ENCODE measurements at regions not wholly inside any gene's neighbourhood (a gene's known extent, or its start where the extent isn't known, plus 50 kb on each side); places are given as distances from the start of the nearest gene placed in this dataset.

GRCh38 chr18:51712821-51713220, 515.3 kb upstream of the MEX3C start:
- Histone ChIP-seq H3T11ph (ENCODE audit: low read length) (no peak overlapping the region), H3K4ac (ENCODE audit: low read depth, low read length) (no peak overlapping the region), H2BK15ac (ENCODE audit: low read depth, low read length) (no peak overlapping the region), H2AK5ac (ENCODE audit: insufficient read length, low read length) (no peak overlapping the region), H2AFZ (ENCODE audit: low read length) (no peak overlapping the region), H4K5ac (ENCODE audit: insufficient read length, low read depth, low read length) (no peak overlapping the region), H3K9ac (ENCODE audit: extremely low read depth, insufficient read length, low read length) (no peak overlapping the region), H4K20me1 (ENCODE audit: control insufficient read depth, insufficient read depth, insufficient read length) (no peaks in the 10 kb centered on the region), H3K56ac (ENCODE audit: insufficient read length, low read depth, low read length) (no peak overlapping the region), H3K14ac (ENCODE audit: insufficient read depth, low read length) (no peak overlapping the region), H4K91ac (ENCODE audit: insufficient read length, low read depth, low read length) (no peak overlapping the region), H3K9me3 (ENCODE audit: control insufficient read depth, low read depth, low read length) (no peaks in the 10 kb centered on the region), H3K79me2 (ENCODE audit: insufficient read depth, low read length) (no peaks in the 10 kb centered on the region), H3K4me1 (ENCODE audit: insufficient read depth, low read length) (0 out of 2 replicates have a peak, but pooled peaks cover 1% of the 10 kb centered on the region), H2BK12ac (ENCODE audit: insufficient read length, low read depth, low read length) (no peak overlapping the region), H3K18ac (ENCODE audit: insufficient read length, low read depth, low read length) (no peak overlapping the region), H3K4me2 (ENCODE audit: insufficient read depth, insufficient read length, low read length) (no peak overlapping the region), H2BK20ac (ENCODE audit: low read depth, low read length, poor library complexity, severe bottlenecking) (no peak overlapping the region), H3K23ac (ENCODE audit: insufficient read length, low read depth, low read length) (no peak overlapping the region), H3K23me2 (ENCODE audit: insufficient read length, low read depth, low read length, poor library complexity, severe bottlenecking) (no peaks in the 10 kb centered on the region), H3K27me3 (ENCODE audit: insufficient read depth, low read length) (no peaks in the 10 kb centered on the region), H2BK120ac (ENCODE audit: low read depth, low read length, poor library complexity, severe bottlenecking) (no peak overlapping the region), H4K8ac (replicated peaks; ENCODE audit: insufficient read length, low read depth, low read length) (no peak overlapping the region), H3K79me1 (ENCODE audit: insufficient read depth, low read depth, low read length, poor library complexity, severe bottlenecking) (no peaks in the 10 kb centered on the region), H3K27ac (ENCODE audit: insufficient read length, low read depth, low read length) (no peak overlapping the region), H2BK5ac (ENCODE audit: insufficient read length, low read length) (no peak overlapping the region)
- H3K4me3 Mint-ChIP-seq, result no peak overlapping the region
- peaks cover 16 to 26% of the 10 kb centered on the region in 2 experiments for H3K9me3 Mint-ChIP-seq
- peaks cover 26% of the 10 kb centered on the region in 2 experiments for H3K4me1 Mint-ChIP-seq
- H3K27ac Mint-ChIP-seq, result peak overlapping the region in 1 of 3 experiments; percentile 34; a peak in 1 of 7 replicates
- H3K36me3 Mint-ChIP-seq (ENCODE audit: insufficient read depth in 1 of 3, low read depth in 3 of 3), result peaks cover 11 to 21% (median 13%) of the 10 kb centered on the region in 3 experiments; a peak in 6 of 7 replicates
- no peak for TF ChIP-seq CTCF (conservative IDR thresholded peaks at IDR 0.05)
- DNase-seq, result no peak
- H3K27me3 Mint-ChIP-seq (ENCODE audit: low read depth), result no peaks in the 10 kb centered on the region; the same call in 1 of the 2 replicates
- WGBS (ENCODE audit: extremely low coverage, insufficient read length, low lambda C conversion rate), result no CpG with 5 or more reads among the region's 2 CpGs
